Activated CD4-positive, alpha-beta T cell treated with anti-CD3 and anti-CD28 coated beads for 24 hours (primary cell): ENCODE measurements at regions not wholly inside any gene's neighbourhood (a gene's known extent, or its start where the extent isn't known, plus 50 kb on each side); places are given as distances from the start of the nearest gene placed in this dataset.

ENCODE experiments used
- DNase-seq, 2 donors: peaks; one replicate each; pipeline ENCODE4 v3.0.0-alpha.2; 2020; ENCODE audit warnings: low read depth in 2 of 2

GRCh38 chr14:101004176-101004575 is 100.7 kb upstream of the RTL1 start:
- DNase-seq, result no peak

DNA sequence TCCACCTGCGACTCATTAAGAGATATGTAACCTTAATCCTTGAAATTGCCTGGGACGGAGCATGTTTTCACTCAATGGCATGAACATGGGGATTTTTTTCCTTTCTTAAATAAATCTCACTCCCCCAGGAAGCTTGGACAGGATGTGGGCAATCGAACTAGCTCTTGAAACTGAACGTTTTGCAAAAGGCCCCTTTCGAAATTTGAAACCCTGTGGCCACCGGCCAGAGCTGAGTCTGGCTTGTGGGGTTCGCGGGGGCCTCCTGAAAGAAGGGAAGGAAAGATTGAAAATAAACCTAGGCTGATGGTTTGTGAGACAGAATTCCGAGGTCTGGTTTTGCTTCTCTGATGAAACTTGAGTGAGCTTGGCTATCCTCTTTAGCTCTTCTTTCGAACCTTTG is 101.4 kb upstream of the RTL1 start:
- DNase-seq, result no peak

DNA sequence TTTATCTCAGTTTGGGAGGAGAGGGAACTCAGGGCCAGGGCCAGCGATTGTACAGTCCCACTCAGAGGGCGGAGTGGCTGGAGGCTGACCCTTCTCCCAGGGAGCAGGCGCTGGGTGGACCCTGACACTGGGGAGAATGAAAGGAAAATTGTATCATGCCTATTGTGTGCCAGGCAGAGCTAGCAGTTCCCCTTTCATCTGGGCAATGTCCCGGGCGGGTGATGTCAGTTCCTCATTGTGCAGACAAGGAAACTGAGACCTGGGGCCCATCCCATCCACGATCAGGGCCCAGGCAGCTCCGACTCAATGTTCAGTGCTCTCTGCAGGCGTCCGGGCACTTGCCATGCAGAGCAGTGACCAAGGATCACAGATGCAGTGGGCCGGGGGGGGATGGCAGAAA is 101.9 kb upstream of the RTL1 start:
- DNase-seq, result no peak

DNA sequence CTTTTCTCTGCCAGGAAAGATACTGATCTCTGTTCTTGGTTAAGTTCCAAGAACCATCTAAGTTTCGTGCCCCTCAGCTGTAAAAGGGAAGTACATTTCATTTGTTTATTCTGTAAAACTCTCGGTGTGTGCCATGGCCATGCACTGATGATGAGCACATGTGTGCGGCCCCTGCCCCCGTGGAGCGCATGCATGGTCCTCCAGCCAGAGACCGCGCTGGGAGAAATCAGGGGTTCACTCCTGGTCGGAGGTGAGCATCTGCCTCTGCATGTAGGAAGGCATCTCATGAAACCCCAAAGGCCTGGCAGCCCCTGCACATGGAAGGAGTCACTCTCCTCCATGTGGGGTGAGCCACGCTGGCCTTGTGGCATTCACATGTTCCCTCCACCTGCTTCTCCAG is 102.5 kb upstream of the RTL1 start:
- DNase-seq, result no peak

GRCh38 chr14:101007004-101007614 is 103.6 kb upstream of the RTL1 start:
- no peak for DNase-seq

- DNase-seq, result no peak
Measured at GRCh38 chr14:101007765-101008164, 104.2 kb upstream of the RTL1 start.

- DNase-seq, result no peak
Measured at GRCh38 chr14:101008196-101008595, 104.7 kb upstream of the RTL1 start.

DNA sequence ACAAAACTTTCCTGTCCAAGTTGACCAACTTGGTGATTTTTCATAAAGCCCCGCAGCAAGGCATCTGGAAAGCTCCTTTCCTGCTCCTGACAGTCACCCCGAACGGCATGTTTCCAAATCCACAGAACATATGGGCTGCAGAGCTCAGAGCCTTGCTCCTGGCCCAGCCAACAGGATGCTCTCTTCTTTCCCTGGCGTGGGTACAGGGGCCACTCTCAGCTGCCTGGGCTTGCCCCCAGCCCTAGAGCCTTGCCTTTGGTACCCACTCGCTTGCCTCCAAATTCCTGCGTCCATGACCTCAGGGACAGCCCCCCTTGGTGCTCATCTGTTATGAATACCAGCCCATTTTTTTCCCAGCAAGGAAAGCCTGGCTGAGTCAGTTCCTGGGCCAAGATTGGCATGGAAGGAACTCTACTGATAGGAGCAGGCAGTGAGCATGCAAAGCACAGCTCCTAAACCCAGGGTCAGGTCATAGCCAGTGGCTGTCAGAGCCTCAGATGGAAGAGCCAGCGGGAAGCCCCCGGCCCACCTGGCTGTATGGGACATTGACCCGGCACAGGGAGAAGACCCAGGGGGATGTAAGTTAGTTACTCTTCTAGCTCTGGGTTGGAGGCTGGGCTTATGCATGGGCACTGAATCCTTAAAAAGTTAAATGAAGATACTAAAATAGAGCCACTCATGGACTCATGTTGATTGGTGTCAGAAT is 105.3 kb upstream of the RTL1 start:
- DNase-seq, result no peak

GRCh38 chr14:101009531-101009930 is 106.0 kb upstream of the RTL1 start:
- no peak for DNase-seq

DNA sequence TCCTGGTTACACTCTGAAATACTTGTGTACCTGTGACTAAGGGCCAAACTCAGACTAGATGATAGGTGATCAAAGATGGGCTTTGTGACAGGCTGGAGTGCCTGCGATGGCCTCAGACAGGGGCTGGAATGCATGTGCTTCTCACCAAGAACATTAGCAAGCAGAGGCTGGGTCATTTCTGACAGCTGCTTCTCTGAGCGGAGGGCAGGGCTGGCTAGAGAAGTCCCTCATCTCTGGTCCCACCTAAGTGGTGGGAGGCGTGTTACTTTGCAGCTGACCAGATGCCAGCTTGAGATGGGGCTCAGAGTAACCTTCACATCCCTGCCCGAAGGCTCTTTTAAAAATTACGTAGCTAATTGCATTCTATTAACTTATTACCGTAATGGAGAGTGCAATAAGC is 106.8 kb upstream of the RTL1 start:
- no peak for DNase-seq

GRCh38 chr14:101010835-101011234 is 107.3 kb upstream of the RTL1 start:
- no peak for DNase-seq

DNA sequence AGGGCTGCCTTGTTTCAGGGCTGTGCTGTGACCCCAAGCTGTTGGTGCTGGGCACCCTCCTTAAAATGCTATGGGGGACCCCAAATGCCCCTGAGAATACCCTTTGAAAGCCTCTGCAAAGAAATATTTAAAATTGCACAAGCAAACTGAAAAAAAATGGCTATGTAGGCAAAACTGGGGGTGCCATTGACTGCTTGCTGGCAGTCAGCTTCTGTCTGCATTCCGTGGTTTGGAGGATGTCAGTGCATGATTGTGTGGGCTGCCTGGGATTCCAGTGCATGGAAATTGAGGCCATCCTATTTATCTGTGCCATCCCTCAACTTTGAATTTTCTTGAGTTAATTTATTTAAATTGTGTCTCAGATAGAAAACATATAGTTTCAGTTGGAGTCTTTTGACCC is 113.7 kb upstream of the RTL1 start:
- DNase-seq, result no peak

- no peak for DNase-seq
Measured at GRCh38 chr14:101017806-101018560, 114.5 kb upstream of the RTL1 start.

GRCh38 chr14:101018561-101019290 is 115.2 kb upstream of the RTL1 start:
- no peak for DNase-seq

- DNase-seq, result no peak
Measured at GRCh38 chr14:101019541-101019940, 116.0 kb upstream of the RTL1 start.

DNA sequence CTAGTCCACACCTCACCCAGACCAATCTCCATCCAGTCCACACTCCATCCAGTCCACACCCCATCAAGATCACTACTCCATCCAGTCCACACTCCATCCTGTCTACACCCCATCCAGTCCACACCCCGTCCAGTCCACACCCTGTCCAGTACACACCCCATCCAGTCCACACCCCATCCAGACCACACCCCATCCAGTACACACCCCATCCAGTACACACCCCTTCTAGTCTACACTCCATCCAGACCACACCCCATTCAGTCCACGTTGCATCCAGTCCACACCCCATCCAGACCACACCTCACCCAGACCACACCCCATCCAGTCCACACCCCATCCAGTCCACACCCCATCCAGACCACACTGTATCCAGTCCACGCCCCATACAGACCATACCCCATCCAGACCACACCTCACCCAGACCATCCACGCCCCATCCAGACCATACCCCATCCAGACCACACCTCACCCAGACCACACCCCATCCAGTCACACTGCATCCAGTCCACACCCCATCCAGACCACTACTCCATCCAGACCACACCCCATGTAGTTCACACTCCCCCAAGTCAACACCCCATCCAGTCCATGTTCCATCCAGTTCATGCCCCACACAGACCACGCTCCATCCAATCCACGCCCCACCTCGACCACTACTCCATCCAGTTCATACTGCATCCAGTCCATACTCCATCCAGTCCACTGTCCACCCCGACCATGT is 116.6 kb upstream of the RTL1 start:
- no peak for DNase-seq

DNA sequence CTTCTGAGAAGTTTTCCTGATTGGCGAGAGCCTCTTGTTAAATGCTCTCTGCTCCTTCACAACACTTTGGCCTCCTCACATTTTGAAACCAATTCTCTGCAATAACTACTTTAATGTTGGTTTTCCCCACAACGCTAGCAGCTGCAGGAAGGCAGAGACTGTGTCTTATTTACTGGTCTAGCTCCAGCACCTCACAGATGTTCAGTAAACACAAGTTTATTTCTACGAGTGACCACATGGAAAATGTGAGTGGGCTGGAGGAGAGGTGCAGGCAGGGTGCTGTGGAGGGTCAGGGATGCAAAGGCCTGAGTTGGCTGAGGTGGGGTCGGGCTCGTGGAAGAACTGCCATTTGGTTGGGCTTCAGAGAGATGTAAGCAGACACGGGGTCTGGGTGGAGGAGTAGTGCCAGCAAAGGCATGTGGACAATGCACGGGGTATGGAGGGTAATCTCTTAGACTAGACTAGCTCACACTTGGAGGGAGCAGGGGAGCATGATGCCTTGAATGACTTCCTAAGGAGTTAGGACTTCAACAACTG is 117.4 kb upstream of the RTL1 start:
- no peak for DNase-seq

DNA sequence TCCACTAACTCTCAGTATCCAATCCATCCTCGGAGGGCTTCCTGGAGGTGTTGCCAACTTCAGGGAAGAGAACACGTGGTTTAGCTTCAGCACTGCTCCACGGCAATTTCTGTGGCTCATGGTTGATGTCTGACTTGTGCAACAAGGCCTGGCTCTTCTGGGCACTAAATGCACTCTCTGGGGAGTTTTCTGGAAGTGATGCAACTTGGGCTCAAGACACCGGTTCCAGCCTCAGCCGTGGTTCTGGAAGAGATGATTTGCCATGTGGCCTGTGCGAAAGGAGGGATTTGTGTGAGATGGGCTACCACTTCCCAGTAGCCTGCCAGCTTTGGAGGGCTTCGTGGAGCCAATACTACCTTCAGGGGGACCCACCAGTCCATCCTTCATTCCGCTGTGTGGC is 118.6 kb upstream of the RTL1 start:
- no peak for DNase-seq

DNA sequence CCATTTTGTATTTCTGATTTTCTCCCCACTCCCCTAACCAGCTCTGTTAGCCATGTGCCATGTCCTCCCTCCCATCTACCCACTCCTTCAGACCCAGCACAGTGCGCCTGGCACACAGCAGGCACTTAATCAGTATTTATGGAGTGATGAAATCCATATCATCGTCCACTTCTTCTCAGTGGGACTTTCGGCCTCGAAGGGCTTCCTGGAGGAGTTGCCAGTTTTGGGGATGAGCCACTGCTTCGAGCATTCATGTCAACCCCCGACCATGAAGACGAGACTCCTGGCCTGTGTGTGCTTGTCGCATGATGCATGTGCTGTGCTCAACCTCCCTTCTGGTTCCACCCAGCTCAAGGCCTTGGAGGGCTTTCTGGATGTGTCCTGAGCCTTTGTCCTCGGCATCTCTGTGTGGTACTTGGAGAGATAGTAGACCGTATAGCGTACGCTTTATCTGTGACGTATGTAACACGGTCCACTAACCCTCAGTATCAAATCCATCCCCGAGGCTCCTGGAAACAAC is 119.5 kb upstream of the RTL1 start:
- no peak for DNase-seq

DNA sequence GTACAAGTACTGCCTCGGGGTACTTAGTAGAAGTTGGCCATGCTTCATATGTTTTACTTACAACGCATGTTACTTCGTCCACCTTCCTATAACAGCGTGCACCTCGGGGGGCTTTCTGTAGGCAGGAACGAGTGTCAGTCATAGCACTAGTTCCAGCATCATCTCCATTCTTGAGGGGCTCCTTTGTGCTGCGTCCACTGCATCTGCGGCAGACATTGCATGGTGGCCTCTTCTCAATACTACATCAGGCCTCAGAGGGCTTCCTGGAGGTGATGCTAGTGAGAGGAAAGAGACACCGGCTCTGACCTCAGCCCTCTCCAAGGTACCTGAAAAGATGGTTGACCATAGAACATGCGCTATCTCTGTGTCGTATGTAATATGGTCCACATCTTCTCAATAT is 121.2 kb upstream of the RTL1 start:
- DNase-seq, result no peak

GRCh38 chr14:101025131-101025530 is 121.6 kb upstream of the RTL1 start:
- DNase-seq, result no peak
